COR-L47 (cell line): ENCODE measurements at regions not wholly inside any gene's neighbourhood (a gene's known extent, or its start where the extent isn't known, plus 50 kb on each side); places are given as distances from the start of the nearest gene placed in this dataset.
"Not testable (repeated sequence)": the region's sequence is repeated elsewhere in the genome, so short reads cannot be mapped to it uniquely, and the experiment has no call there.

Source experiments
- DNase-seq: peaks from one replicate; lab custom pipeline; 2025; lab: John Stamatoyannopoulos, UW

DNA sequence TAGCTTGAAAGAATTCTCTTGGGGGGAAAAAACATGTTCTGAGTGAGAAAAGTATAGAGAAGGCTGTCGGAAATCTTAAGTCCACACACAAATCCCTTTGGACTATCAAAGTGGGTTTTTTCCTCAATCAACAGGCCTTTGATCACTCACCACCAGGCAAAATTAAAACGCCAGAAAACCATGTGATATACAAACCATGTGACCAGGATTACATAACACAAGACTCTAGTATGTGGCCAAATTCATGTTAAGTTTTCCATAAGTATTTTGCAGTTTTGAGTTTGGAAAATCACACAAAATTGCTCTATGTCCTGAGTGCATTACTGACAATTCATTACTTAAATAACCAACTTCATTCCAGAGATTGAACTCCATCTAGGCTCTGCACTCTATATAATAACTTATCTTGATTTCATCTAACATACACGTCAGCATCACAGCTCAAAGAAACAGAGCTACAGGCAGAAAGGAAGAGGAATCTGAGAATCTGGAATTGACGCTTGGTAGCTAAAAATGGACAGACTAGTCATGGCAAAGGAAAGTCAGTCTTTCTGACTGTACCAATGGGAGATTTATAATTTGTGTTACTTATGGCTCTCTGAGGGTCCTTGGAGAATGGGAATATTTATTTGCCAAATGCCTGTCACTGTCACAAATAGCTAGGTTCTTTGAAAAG, 383.5 kb downstream of the SFMBT2 start:
- DNase-seq, result no peak

DNA sequence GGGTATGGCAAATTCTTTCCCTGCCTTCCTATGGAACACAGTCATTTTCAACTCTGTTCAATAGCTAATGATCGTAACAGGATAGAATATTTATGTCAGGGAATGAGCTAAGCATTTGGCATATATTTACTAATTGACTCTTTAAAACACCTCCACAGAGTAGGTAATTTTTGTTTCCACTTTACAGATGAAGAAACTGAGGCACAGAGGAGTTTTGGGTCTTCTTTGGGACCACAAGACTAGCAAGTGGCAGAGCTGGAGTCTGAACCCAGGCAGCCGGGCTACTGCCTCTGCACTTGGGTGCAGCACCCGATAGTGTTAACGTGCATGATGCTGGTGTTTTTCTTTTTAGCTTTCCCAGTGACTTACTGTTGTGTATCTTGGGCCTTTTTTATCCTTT, 384.0 kb downstream of the SFMBT2 start:
- no peak for DNase-seq

GRCh38 chr10:7025296-7025695, 385.5 kb downstream of the SFMBT2 start:
- DNase-seq, result no peak

- DNase-seq, result no peak
Observed at GRCh38 chr10:7015457-7015856, 395.4 kb downstream of the SFMBT2 start.

GRCh38 chr10:7014721-7015120, 396.1 kb downstream of the SFMBT2 start:
- DNase-seq, result no peak

DNA sequence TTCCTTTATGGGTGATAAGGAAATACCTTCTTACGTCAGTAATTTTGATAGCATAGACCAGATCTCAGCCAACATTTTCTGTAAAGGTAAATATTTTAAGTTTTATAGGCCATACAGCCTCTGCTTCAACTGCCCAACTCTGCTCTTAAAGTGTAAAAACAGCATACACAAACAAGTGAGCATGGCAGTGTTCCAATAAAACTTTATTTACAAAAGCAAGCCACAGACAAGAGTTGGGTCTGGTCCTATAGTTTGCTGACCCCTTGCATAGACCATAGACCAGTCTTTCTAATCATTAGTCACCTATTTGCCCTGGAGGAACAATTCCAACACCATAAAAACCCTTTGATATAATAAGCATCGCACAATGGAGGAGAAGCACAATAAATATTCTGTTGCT, 398.8 kb downstream of the SFMBT2 start:
- DNase-seq, result no peak

- DNase-seq, result no peak
Observed at GRCh38 chr10:7008645-7009044, 402.2 kb downstream of the SFMBT2 start.

GRCh38 chr10:7007600-7008190, 403.1 kb downstream of the SFMBT2 start:
- DNase-seq, result no peak

GRCh38 chr10:7006566-7006965, 404.3 kb downstream of the SFMBT2 start:
- no peak for DNase-seq

DNA sequence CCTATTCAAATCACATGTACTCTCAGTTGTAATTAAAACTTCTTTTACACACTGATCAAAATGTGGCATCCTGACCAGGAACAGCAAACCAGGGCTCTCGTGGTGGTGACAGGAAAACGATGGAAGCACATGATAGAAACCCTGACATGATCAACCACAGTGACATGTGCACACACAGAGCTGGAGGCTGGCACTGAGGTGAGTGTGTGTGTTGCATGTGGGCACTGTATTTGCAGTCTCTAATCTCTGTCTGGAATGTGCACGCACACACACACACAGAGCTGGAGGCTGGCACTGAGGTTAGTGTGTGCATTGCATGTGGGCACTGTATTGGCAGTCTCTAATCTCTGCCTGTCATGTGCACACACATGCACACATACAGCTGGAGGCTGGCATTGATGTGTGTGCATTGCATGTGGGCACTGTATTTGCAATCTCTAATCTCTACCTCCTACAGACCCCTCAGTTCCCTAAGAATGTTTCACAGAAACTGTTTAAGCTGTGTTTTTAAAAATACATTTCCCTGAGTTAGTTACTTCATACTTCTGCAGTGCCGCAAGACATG, 406.9 kb downstream of the SFMBT2 start:
- no peak for DNase-seq

DNA sequence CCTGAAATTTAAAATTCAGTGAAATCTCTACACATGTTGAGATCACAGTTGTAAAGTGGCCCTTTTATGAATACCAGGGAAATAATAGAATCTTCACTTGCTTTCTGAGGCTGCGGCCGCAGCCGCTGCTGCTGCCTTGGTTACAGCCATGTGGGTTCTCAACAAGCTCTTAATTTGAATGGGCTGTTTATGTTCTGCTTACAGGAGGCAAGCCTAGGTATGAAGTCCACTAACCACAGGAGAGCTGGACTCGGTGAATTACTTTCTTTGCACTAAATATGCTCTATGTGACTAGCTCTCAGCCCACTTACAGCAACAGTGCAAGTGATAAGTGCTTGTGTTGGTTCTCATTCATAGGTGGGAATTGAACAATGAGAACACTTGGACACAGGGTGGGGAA, 410.8 kb downstream of the SFMBT2 start:
- no peak for DNase-seq

- no peak for DNase-seq
Observed at GRCh38 chr10:6999232-6999925, 411.5 kb downstream of the SFMBT2 start.

DNA sequence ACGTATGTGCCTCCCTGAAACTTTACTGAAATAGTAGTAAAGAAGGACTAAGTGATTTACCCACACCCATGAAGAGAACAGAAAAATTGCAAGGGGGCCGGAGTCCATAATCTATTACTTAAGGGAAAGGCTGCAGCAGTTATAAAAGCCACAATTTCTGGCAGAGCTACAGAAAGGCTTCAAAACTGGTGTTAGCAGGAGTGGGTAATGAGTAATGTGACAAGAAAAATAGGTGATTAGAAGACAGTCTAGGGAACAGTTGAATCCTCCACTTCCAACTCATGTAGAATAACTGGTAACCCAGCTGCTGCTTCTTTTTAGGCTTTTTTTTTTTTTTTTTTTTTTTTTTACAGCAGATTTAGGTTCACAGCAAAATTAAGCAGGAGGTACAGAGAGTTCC, 413.3 kb downstream of the SFMBT2 start:
- DNase-seq, result no peak

DNA sequence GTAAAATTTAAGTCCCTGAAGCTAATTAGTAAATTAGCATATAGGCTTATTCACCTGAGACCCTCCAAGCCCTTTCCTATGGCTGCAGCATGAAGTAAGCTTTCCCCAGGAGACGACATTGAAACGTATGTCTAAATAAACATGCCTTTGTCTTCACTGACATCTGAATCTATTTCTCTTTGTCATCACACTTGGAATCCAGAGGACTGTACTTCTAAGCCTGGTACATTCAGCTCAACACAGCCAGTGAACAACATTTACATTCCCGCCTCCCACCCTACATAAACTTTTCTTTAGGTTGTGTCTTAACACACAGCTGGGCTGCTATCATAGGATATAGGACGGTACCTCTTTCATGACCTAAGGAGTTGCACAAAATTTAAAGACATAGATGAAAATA, 414.4 kb downstream of the SFMBT2 start:
- DNase-seq, result no peak

DNA sequence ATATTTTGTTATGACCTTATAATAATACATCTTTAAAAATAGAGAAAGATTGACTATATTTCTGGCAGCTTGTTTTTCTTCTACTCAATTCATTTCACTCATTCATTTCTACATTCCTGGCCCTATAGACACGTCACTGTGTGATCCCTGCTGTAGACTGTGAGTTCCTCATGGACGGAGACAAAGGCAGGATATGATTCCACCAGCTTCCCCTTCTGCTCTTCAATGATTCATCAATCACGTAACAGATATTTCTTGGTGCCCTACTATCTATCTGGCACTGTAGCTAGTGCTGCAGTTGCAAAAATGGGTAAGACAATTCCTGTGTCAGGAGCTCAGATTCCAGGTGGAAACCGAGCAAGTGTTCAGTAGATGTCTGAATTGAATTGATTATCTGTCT, 415.0 kb downstream of the SFMBT2 start:
- DNase-seq, result no peak

- no peak for DNase-seq
Observed at GRCh38 chr10:6995341-6995740, 415.3 kb upstream of the PRKCQ start.

DNA sequence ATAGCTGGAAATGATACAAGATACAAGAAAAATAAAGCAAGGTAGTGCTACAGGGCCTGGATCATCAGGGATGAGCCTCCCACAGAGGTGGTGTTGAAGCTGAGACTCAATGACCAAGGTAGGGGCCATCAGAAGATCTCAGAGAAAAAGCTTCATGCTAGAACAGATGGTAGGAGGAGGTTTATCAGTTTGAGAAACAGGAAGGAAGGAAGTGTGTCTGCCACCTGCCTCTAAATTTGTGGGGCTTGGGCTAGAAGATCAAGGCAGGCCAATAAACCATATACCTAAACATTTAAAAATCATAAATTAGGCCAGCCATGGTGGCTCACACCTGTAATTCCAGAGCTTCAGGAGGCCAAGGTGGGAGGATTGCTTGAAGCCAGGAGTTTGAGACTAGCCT, 410.8 kb upstream of the PRKCQ start:
- no peak for DNase-seq

GRCh38 chr10:6988654-6989053, 408.6 kb upstream of the PRKCQ start:
- no peak for DNase-seq

- DNase-seq, result no peak
Observed at GRCh38 chr10:6987536-6987945, 407.5 kb upstream of the PRKCQ start.

GRCh38 chr10:6986927-6987326, 406.9 kb upstream of the PRKCQ start:
- no peak for DNase-seq

GRCh38 chr10:6985644-6986043, 405.6 kb upstream of the PRKCQ start:
- no peak for DNase-seq

DNA sequence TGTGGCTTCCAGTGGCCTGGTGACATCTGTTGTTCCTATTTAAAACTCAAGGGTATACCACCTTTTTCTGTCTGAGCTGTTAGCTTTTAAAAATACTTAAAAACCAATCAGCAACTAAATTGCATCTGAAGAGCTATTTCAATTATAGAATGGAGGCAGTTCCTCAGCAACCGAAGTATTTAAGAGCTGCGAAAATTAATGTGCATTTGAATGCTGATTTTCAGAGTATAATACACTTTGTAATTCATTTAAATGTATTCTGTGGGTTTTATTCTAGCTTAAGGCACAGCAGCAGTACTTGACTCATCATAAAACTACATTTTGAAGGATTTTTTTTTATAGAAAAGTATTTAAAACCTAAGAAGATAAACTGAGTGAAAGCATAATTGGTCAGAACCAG, 404.9 kb upstream of the PRKCQ start:
- DNase-seq, result no peak

GRCh38 chr10:6984016-6984415, 403.9 kb upstream of the PRKCQ start:
- DNase-seq, result not testable (repeated sequence)
